ENCODE measurements at regions not wholly inside any gene's neighbourhood (a gene's known extent, or its start where the extent isn't known, plus 50 kb on each side); places are given as distances from the start of the nearest gene placed in this dataset.

- CTCF ChIA-PET (ENCODE audit: partially characterized antibody): interaction anchor here (0.6 to 1.5 kb wide), 3 partner anchors 9 to 470 kb away, joined by 3 to 5 read pairs (median 3); no protein-coding TSS in a partner anchor
- H2BK15ac ChIP-seq (ENCODE audit: low read length): no peak overlapping the region
- no peak overlapping the region for H4K91ac ChIP-seq (replicated peaks; ENCODE audit: insufficient read length, low read length)
- peaks cover 0 to 6% of the 10 kb centered on the region in 2 experiments; a peak in 1 of 4 replicates for H3K9me3 ChIP-seq (ENCODE audit: insufficient read depth in 2 of 2, low read depth in 1 of 2, low read length in 1 of 2)
- H3K79me1 ChIP-seq (ENCODE audit: low read depth, low read length): no peaks in the 10 kb centered on the region
- no peak overlapping the region for H3K27ac ChIP-seq (ENCODE audit: low read depth, low read length)
- no peak for FAIRE-seq
- no peak overlapping the region for H3K4me2 ChIP-seq (ENCODE audit: insufficient read depth in 1 of 2, low read depth in 2 of 2, low read length in 2 of 2)
- no peak for DNase-seq (ENCODE audit: low read depth in 1 of 2, low spot score in 2 of 2)
- no peaks in the 10 kb centered on the region for H4K20me1 ChIP-seq (replicated peaks in 1 of 2; ENCODE audit: control insufficient read depth in 1 of 2, insufficient read depth in 2 of 2, low read length in 2 of 2)
- POLR2A ChIA-PET (ENCODE audit: partially characterized antibody): no interaction called here
- H3K56ac ChIP-seq (replicated peaks; ENCODE audit: insufficient read length, low read depth, low read length): no peak overlapping the region
- no peak overlapping the region for H2AFZ ChIP-seq (ENCODE audit: low read length)
- H4K8ac ChIP-seq (ENCODE audit: extremely low read depth, insufficient read depth, low read length): no peak overlapping the region
- H3K36me3 ChIP-seq (ENCODE audit: control insufficient read depth in 2 of 4, insufficient read depth in 4 of 4, low read length in 3 of 4): no peaks in the 10 kb centered on the region
- H3K4me3 ChIP-seq (ENCODE audit: extremely low read depth in 1 of 4, insufficient read depth in 2 of 4, low read depth in 3 of 4, low read length in 4 of 4): no peak overlapping the region
- H3K27me3 ChIP-seq (replicated peaks in 1 of 4; ENCODE audit: control insufficient read depth in 3 of 4, extremely low read depth in 1 of 4, insufficient read depth in 3 of 4, low read length in 3 of 4): no peaks in the 10 kb centered on the region
- no peak overlapping the region for H3K18ac ChIP-seq (ENCODE audit: extremely low read depth, low read length)
- H2BK20ac ChIP-seq (ENCODE audit: low read length): no peak overlapping the region
- H3K4ac ChIP-seq (replicated peaks; ENCODE audit: insufficient read length, low read depth, low read length): no peak overlapping the region
- 100% methylated on average over 1 of the region's 1 CpG; no CpG with 5 or more reads in 1 of the 2 experiments for WGBS, 2 experiments (ENCODE audit: extremely low coverage in 1 of 2, insufficient coverage in 1 of 2, insufficient read length in 1 of 2, insufficient replicate concordance in 2 of 2, low coverage in 1 of 2, low lambda C conversion rate in 2 of 2, missing lambda C conversion rate in 1 of 2)
- no peak overlapping the region for H2BK120ac ChIP-seq (replicated peaks; ENCODE audit: low read depth, low read length)
- no peaks in the 10 kb centered on the region for H3K79me2 ChIP-seq (ENCODE audit: control insufficient read depth in 1 of 2, insufficient read depth in 2 of 2, low read length in 2 of 2)
- no peak overlapping the region for H2BK12ac ChIP-seq (ENCODE audit: low read depth, low read length)
- H2AK5ac ChIP-seq (ENCODE audit: low read depth, low read length): no peak overlapping the region
- no peak overlapping the region for H3K14ac ChIP-seq (ENCODE audit: insufficient read length)
- H4K5ac ChIP-seq (ENCODE audit: insufficient read length, low read depth, low read length): no peak overlapping the region
- H3K4me1 ChIP-seq (replicated peaks in 1 of 4; ENCODE audit: control insufficient read depth in 3 of 4, insufficient read depth in 4 of 4, low read length in 3 of 4): no peaks in the 10 kb centered on the region
- H3K9ac ChIP-seq (replicated peaks in 1 of 4; ENCODE audit: extremely low read depth in 1 of 4, low read depth in 3 of 4, low read length in 3 of 4): no peak overlapping the region
- no peak for TF ChIP-seq YY1 (IDR thresholded peaks at IDR 0.05; ENCODE audit: low read depth, low read length)
- TF ChIP-seq TEAD4 (IDR thresholded peaks at IDR 0.05; ENCODE audit: low read depth, low read length): no peak
- no peak for TF ChIP-seq EP300 (IDR thresholded peaks at IDR 0.05; ENCODE audit: borderline replicate concordance in 1 of 2, low read depth in 2 of 2, low read length in 2 of 2)
- TF ChIP-seq HDAC2 (IDR thresholded peaks at IDR 0.05; ENCODE audit: borderline replicate concordance in 1 of 2, low read depth in 2 of 2, low read length in 2 of 2): no peak
- no peak for TF ChIP-seq KDM5A (IDR thresholded peaks at IDR 0.05; ENCODE audit: low read length)
- no peak for TF ChIP-seq HDAC6 (IDR thresholded peaks at IDR 0.05; ENCODE audit: low read depth, low read length)
- no peak overlapping the region for H2BK5ac ChIP-seq (ENCODE audit: low read depth, low read length)
- H3K23ac ChIP-seq (ENCODE audit: insufficient read length): no peak overlapping the region
- no peaks in the 10 kb centered on the region for H3K23me2 ChIP-seq (ENCODE audit: low read depth, low read length)
These were observed 512.6 kb upstream of the NAALADL2 start for GRCh38 chr3:174346571-174346970.
